SW480 (cell line): ENCODE measurements at regions not wholly inside any gene's neighbourhood (a gene's known extent, or its start where the extent isn't known, plus 50 kb on each side); places are given as distances from the start of the nearest gene placed in this dataset.

Experiments
- DNase-seq: peaks from one replicate; pipeline ENCODE4 v3.0.0-alpha.2; 2016; ENCODE audit warnings: low spot score

GRCh38 chr10:89887830-89888229, 186.4 kb downstream of the KIF20B start:
- no peak for DNase-seq

- DNase-seq, result no peak
Observed at GRCh38 chr10:89888321-89889070, 187.1 kb downstream of the KIF20B start.

GRCh38 chr10:89889606-89890005, 188.2 kb downstream of the KIF20B start:
- no peak for DNase-seq

GRCh38 chr10:89891006-89891535, 189.7 kb downstream of the KIF20B start:
- no peak for DNase-seq

GRCh38 chr10:89894051-89894450, 192.7 kb downstream of the KIF20B start:
- DNase-seq, result no peak

GRCh38 chr10:89900554-89900953, 199.2 kb downstream of the KIF20B start:
- DNase-seq, result no peak

GRCh38 chr10:89901895-89902294, 200.5 kb downstream of the KIF20B start:
- no peak for DNase-seq

- no peak for DNase-seq
Observed at GRCh38 chr10:89904755-89905154, 203.4 kb downstream of the KIF20B start.

- no peak for DNase-seq
Observed at GRCh38 chr10:89909752-89910151, 208.4 kb downstream of the KIF20B start.

- DNase-seq, result no peak
Observed at GRCh38 chr10:89915021-89915420, 213.6 kb downstream of the KIF20B start.

GRCh38 chr10:89915968-89916367, 214.6 kb downstream of the KIF20B start:
- no peak for DNase-seq

- no peak for DNase-seq
Observed at GRCh38 chr10:89916468-89917215, 215.3 kb downstream of the KIF20B start.

- DNase-seq, result peak; percentile 13
Observed at GRCh38 chr10:89921403-89921802, 220.0 kb downstream of the KIF20B start.

GRCh38 chr10:89923661-89924060, 222.3 kb downstream of the KIF20B start:
- no peak for DNase-seq

- DNase-seq, result no peak
Observed at GRCh38 chr10:89924261-89924660, 222.9 kb downstream of the KIF20B start.

- DNase-seq, result no peak
Observed at GRCh38 chr10:89926736-89927135, 225.3 kb downstream of the KIF20B start.

GRCh38 chr10:89929282-89930026, 228.1 kb downstream of the KIF20B start:
- DNase-seq, result no peak

GRCh38 chr10:89937494-89937893, 236.1 kb downstream of the KIF20B start:
- no peak for DNase-seq

GRCh38 chr10:89940076-89940475, 238.7 kb downstream of the KIF20B start:
- DNase-seq, result no peak

- DNase-seq, result peak; percentile 4
Observed at GRCh38 chr10:89942217-89942616, 240.8 kb downstream of the KIF20B start.

GRCh38 chr10:89944138-89944537, 242.7 kb downstream of the KIF20B start:
- DNase-seq, result no peak

GRCh38 chr10:89946106-89946505, 244.7 kb downstream of the KIF20B start:
- DNase-seq, result peak; percentile 4

- no peak for DNase-seq
Observed at GRCh38 chr10:89949496-89949895, 248.1 kb downstream of the KIF20B start.
